ENCODE measurements at regions not wholly inside any gene's neighbourhood (a gene's known extent, or its start where the extent isn't known, plus 50 kb on each side); places are given as distances from the start of the nearest gene placed in this dataset.

GRCh38 chr7:156282816-156283215 is 357.8 kb upstream of the RNF32 start:
- Histone ChIP-seq H3K4me3 (ENCODE audit: low read depth, low read length, poor library complexity, severe bottlenecking) (no peak overlapping the region), H3K36me3 (ENCODE audit: insufficient read depth, low read length, poor library complexity, severe bottlenecking) (no peaks in the 10 kb centered on the region), H3K4me1 (ENCODE audit: insufficient read depth, low read length, poor library complexity, severe bottlenecking) (no peaks in the 10 kb centered on the region), H3K9me3 (ENCODE audit: low read depth, low read length, poor library complexity, severe bottlenecking) (no peaks in the 10 kb centered on the region), H3K27ac (ENCODE audit: low read depth, low read length, poor library complexity, severe bottlenecking) (no peak overlapping the region), H3K27me3 (replicated peaks; ENCODE audit: insufficient read depth, low read depth, low read length, poor library complexity) (peaks cover 3% of the 10 kb centered on the region)
- no TSS peak for BruUV-seq (replicated peaks)
- ChIA-PET CTCF (no interaction called here), POLR2A (ENCODE audit: low non-redundant PET) (no interaction called here)
- intact Hi-C loops (cut with micrococcal nuclease; ENCODE audit: unreplicated experiment): no loop called here
- TF ChIP-seq EZH2 (IDR thresholded peaks at IDR 0.05; ENCODE audit: borderline replicate concordance, low read depth, low read length, poor library complexity, severe bottlenecking) (no peak), CTCF (conservative IDR thresholded peaks at IDR 0.05; ENCODE audit: low read depth, low read length) (no peak)
- no peak for DNase-seq (ENCODE audit: low spot score)

- POLR2A ChIA-PET (ENCODE audit: low non-redundant PET): no interaction called here
- intact Hi-C loops (cut with micrococcal nuclease; ENCODE audit: unreplicated experiment): no loop called here
- peaks cover 13% of the 10 kb centered on the region for H3K27me3 ChIP-seq (replicated peaks; ENCODE audit: insufficient read depth, low read depth, low read length, poor library complexity)
- H3K4me1 ChIP-seq (ENCODE audit: insufficient read depth, low read length, poor library complexity, severe bottlenecking): no peaks in the 10 kb centered on the region
- no peaks in the 10 kb centered on the region for H3K9me3 ChIP-seq (ENCODE audit: low read depth, low read length, poor library complexity, severe bottlenecking)
- no peak overlapping the region for H3K27ac ChIP-seq (ENCODE audit: low read depth, low read length, poor library complexity, severe bottlenecking)
- DNase-seq (ENCODE audit: low spot score): no peak
- no peak overlapping the region for H3K4me3 ChIP-seq (ENCODE audit: low read depth, low read length, poor library complexity, severe bottlenecking)
- CTCF ChIA-PET: no interaction called here
- TF ChIP-seq EZH2 (IDR thresholded peaks at IDR 0.05; ENCODE audit: borderline replicate concordance, low read depth, low read length, poor library complexity, severe bottlenecking) (no peak), CTCF (conservative IDR thresholded peaks at IDR 0.05; ENCODE audit: low read depth, low read length) (no peak)
- BruUV-seq (replicated peaks): no TSS peak
- H3K36me3 ChIP-seq (ENCODE audit: insufficient read depth, low read length, poor library complexity, severe bottlenecking): no peaks in the 10 kb centered on the region
These were observed 360.9 kb upstream of the RNF32 start for GRCh38 chr7:156279635-156280034.

- TF ChIP-seq EZH2 (IDR thresholded peaks at IDR 0.05; ENCODE audit: borderline replicate concordance, low read depth, low read length, poor library complexity, severe bottlenecking) (no peak), CTCF (conservative IDR thresholded peaks at IDR 0.05; ENCODE audit: low read depth, low read length) (no peak)
- Histone ChIP-seq H3K27me3 (replicated peaks; ENCODE audit: insufficient read depth, low read depth, low read length, poor library complexity) (peaks cover 24% of the 10 kb centered on the region), H3K36me3 (ENCODE audit: insufficient read depth, low read length, poor library complexity, severe bottlenecking) (no peaks in the 10 kb centered on the region), H3K9me3 (ENCODE audit: low read depth, low read length, poor library complexity, severe bottlenecking) (no peaks in the 10 kb centered on the region), H3K27ac (ENCODE audit: low read depth, low read length, poor library complexity, severe bottlenecking) (no peak overlapping the region), H3K4me1 (ENCODE audit: insufficient read depth, low read length, poor library complexity, severe bottlenecking) (no peaks in the 10 kb centered on the region), H3K4me3 (ENCODE audit: low read depth, low read length, poor library complexity, severe bottlenecking) (no peak overlapping the region)
- ChIA-PET CTCF (no interaction called here), POLR2A (ENCODE audit: low non-redundant PET) (no interaction called here)
- no peak for DNase-seq (ENCODE audit: low spot score)
- no TSS peak for BruUV-seq (replicated peaks)
- intact Hi-C loops (cut with micrococcal nuclease; ENCODE audit: unreplicated experiment): no loop called here
These were observed 365.3 kb upstream of the RNF32 start for GRCh38 chr7:156275292-156275691.
